ENCODE measurements at regions not wholly inside any gene's neighbourhood (a gene's known extent, or its start where the extent isn't known, plus 50 kb on each side); places are given as distances from the start of the nearest gene placed in this dataset.

DNA sequence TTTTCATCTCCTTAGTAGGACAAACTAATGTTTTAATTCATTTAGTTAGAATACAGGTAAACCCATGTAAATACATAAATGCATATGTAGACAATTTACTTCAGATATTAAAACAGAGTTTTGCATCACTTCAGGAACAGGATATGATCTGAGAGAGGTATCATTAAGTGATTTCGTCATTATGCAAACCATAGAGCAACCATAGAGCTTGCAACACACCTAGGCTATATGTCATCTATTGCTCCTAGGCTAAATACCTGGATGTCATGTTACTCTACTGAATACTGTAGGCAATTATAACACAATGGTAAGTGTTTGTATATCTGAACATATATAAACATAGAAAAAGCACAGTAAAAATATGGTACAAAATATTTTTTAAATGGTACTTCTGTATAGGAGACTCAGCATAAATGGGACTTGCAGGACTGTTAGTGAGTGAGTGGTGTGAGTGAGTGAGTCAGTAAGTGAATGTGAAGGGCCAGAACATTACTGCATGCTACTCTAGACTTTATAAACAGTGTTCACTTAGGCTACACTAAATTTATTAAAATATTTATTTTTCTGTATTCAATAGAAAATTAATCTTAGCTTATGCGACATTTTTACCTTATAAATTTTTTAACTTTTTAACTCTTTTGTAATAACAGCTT is 1377.5 kb upstream of the CDH9 start:
- H3K9ac ChIP-seq (ENCODE audit: low read depth, low read length), result no peak overlapping the region
- no peaks in the 10 kb centered on the region for H3K36me3 ChIP-seq (ENCODE audit: insufficient read depth, low read length)
- H3K4me1 ChIP-seq (ENCODE audit: insufficient read depth, low read length), result no peaks in the 10 kb centered on the region
- H3K4me3 ChIP-seq (ENCODE audit: low read depth in 1 of 2, low read length in 2 of 2), result no peak overlapping the region
- DNase-seq, result no peak
- H3K27ac ChIP-seq (ENCODE audit: low read length), result no peak overlapping the region
- no peak for ATAC-seq (ENCODE audit: insufficient read depth, low read depth)
- H3K79me2 ChIP-seq (ENCODE audit: insufficient read depth, low read length), result no peaks in the 10 kb centered on the region
- TF ChIP-seq, protein P1, sequence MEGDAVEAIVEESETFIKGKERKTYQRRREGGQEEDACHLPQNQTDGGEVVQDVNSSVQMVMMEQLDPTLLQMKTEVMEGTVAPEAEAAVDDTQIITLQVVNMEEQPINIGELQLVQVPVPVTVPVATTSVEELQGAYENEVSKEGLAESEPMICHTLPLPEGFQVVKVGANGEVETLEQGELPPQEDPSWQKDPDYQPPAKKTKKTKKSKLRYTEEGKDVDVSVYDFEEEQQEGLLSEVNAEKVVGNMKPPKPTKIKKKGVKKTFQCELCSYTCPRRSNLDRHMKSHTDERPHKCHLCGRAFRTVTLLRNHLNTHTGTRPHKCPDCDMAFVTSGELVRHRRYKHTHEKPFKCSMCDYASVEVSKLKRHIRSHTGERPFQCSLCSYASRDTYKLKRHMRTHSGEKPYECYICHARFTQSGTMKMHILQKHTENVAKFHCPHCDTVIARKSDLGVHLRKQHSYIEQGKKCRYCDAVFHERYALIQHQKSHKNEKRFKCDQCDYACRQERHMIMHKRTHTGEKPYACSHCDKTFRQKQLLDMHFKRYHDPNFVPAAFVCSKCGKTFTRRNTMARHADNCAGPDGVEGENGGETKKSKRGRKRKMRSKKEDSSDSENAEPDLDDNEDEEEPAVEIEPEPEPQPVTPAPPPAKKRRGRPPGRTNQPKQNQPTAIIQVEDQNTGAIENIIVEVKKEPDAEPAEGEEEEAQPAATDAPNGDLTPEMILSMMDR (IDR thresholded peaks at IDR 0.05; ENCODE audit: borderline replicate concordance, extremely low read depth, low read length, poor library complexity, severe bottlenecking), result no peak
- TF ChIP-seq EZH2 (IDR thresholded peaks at IDR 0.05; ENCODE audit: borderline replicate concordance, low read depth, low read length, severe bottlenecking), result no peak
- no peaks in the 10 kb centered on the region for H3K9me3 ChIP-seq (ENCODE audit: insufficient read depth, low read length, severe bottlenecking)
- no peaks in the 10 kb centered on the region for H4K20me1 ChIP-seq (ENCODE audit: insufficient read depth, low read length)
- no peak overlapping the region for H3K4me2 ChIP-seq (ENCODE audit: insufficient read depth, low read length)
- no peaks in the 10 kb centered on the region for H3K27me3 ChIP-seq (ENCODE audit: insufficient read depth, low read length, poor library complexity)
- H2AFZ ChIP-seq (ENCODE audit: low read depth, low read length), result no peak overlapping the region

DNA sequence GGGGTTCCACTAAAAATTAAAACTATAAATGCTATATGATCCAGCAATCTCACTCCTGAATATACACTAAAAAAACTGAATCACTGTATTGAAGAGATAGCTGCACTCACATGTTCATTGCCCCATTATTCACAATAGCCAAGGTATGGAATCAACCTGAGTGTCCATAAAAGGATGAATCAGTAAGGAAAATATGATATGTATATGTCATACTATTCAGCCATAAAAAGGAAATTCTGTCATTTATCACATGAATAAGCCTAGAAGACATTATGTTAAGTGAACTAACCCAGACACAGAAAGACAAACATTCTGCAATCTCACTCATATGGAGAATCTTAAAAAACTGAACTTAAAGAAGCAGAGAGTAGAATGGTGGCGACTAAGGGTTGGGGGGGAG is 1376.2 kb upstream of the CDH9 start:
- ATAC-seq (ENCODE audit: insufficient read depth, low read depth), result no peak
- H3K4me3 ChIP-seq (ENCODE audit: low read depth in 1 of 2, low read length in 2 of 2), result no peak overlapping the region
- H3K27ac ChIP-seq (ENCODE audit: low read length), result no peak overlapping the region
- no peaks in the 10 kb centered on the region for H3K9me3 ChIP-seq (ENCODE audit: insufficient read depth, low read length, severe bottlenecking)
- H2AFZ ChIP-seq (ENCODE audit: low read depth, low read length), result no peak overlapping the region
- H3K4me2 ChIP-seq (ENCODE audit: insufficient read depth, low read length), result no peak overlapping the region
- DNase-seq, result no peak
- no peaks in the 10 kb centered on the region for H3K27me3 ChIP-seq (ENCODE audit: insufficient read depth, low read length, poor library complexity)
- H4K20me1 ChIP-seq (ENCODE audit: insufficient read depth, low read length), result no peaks in the 10 kb centered on the region
- H3K36me3 ChIP-seq (ENCODE audit: insufficient read depth, low read length), result no peaks in the 10 kb centered on the region
- H3K79me2 ChIP-seq (ENCODE audit: insufficient read depth, low read length), result no peaks in the 10 kb centered on the region
- H3K9ac ChIP-seq (ENCODE audit: low read depth, low read length), result no peak overlapping the region
- TF ChIP-seq, protein P1 (IDR thresholded peaks at IDR 0.05; ENCODE audit: borderline replicate concordance, extremely low read depth, low read length, poor library complexity, severe bottlenecking), result no peak
- no peak for TF ChIP-seq EZH2 (IDR thresholded peaks at IDR 0.05; ENCODE audit: borderline replicate concordance, low read depth, low read length, severe bottlenecking)
- no peaks in the 10 kb centered on the region for H3K4me1 ChIP-seq (ENCODE audit: insufficient read depth, low read length)

DNA sequence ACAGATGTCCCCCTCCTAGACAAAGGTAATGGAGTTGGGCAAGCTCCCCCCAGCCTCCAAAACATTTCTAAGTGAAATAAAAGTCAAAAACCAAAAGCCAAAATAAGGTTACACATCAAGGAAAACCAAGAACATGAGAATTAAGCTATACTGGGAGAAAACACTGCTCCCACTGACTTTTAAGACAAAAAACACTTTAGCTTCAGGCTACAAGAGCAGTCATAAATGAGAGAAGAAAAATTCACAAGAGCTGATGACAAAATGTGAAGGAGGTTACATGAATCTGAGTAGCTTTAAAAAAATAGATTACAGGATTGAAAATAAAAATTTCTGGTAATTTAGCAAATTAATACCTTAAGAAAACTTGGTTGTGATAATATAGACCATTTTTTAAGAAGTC is 1370.3 kb upstream of the CDH9 start:
- Histone ChIP-seq H3K4me2 (ENCODE audit: insufficient read depth, low read length) (no peak overlapping the region), H3K4me3 (ENCODE audit: low read depth in 1 of 2, low read length in 2 of 2) (no peak overlapping the region)
- no peak for ATAC-seq (ENCODE audit: insufficient read depth, low read depth)

More for the DNA sequence above, 1370.3 kb upstream of the CDH9 start:
- no peaks in the 10 kb centered on the region for H3K36me3 ChIP-seq (ENCODE audit: insufficient read depth, low read length)
- H3K27me3 ChIP-seq (ENCODE audit: insufficient read depth, low read length, poor library complexity), result no peaks in the 10 kb centered on the region
- H3K9ac ChIP-seq (ENCODE audit: low read depth, low read length), result no peak overlapping the region
- H3K4me1 ChIP-seq (ENCODE audit: insufficient read depth, low read length), result no peaks in the 10 kb centered on the region
- H3K79me2 ChIP-seq (ENCODE audit: insufficient read depth, low read length), result no peaks in the 10 kb centered on the region
- H4K20me1 ChIP-seq (ENCODE audit: insufficient read depth, low read length), result no peaks in the 10 kb centered on the region
- no peaks in the 10 kb centered on the region for H3K9me3 ChIP-seq (ENCODE audit: insufficient read depth, low read length, severe bottlenecking)
- TF ChIP-seq EZH2 (IDR thresholded peaks at IDR 0.05; ENCODE audit: borderline replicate concordance, low read depth, low read length, severe bottlenecking), result no peak
- TF ChIP-seq, protein P1 (IDR thresholded peaks at IDR 0.05; ENCODE audit: borderline replicate concordance, extremely low read depth, low read length, poor library complexity, severe bottlenecking), result no peak
- H2AFZ ChIP-seq (ENCODE audit: low read depth, low read length), result no peak overlapping the region
- DNase-seq, result no peak
- no peak overlapping the region for H3K27ac ChIP-seq (ENCODE audit: low read length)

All from DND-41 (cell line).